ENCODE measurements at regions not wholly inside any gene's neighbourhood (a gene's known extent, or its start where the extent isn't known, plus 50 kb on each side); places are given as distances from the start of the nearest gene placed in this dataset.
"Not testable (repeated sequence)": the region's sequence is repeated elsewhere in the genome, so short reads cannot be mapped to it uniquely, and the experiment has no call there.

GRCh38 chr21:5065240-5066211 is 5455.9 kb upstream of the TPTE start:
- TF ChIP-seq, protein P1, sequence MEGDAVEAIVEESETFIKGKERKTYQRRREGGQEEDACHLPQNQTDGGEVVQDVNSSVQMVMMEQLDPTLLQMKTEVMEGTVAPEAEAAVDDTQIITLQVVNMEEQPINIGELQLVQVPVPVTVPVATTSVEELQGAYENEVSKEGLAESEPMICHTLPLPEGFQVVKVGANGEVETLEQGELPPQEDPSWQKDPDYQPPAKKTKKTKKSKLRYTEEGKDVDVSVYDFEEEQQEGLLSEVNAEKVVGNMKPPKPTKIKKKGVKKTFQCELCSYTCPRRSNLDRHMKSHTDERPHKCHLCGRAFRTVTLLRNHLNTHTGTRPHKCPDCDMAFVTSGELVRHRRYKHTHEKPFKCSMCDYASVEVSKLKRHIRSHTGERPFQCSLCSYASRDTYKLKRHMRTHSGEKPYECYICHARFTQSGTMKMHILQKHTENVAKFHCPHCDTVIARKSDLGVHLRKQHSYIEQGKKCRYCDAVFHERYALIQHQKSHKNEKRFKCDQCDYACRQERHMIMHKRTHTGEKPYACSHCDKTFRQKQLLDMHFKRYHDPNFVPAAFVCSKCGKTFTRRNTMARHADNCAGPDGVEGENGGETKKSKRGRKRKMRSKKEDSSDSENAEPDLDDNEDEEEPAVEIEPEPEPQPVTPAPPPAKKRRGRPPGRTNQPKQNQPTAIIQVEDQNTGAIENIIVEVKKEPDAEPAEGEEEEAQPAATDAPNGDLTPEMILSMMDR (IDR thresholded peaks at IDR 0.05) = not testable (repeated sequence)
- not testable (repeated sequence) for TF ChIP-seq POLR2A (IDR thresholded peaks at IDR 0.05)
